Panc1 (cell line): ENCODE measurements at regions not wholly inside any gene's neighbourhood (a gene's known extent, or its start where the extent isn't known, plus 50 kb on each side); places are given as distances from the start of the nearest gene placed in this dataset.

ENCODE experiments used
- ATAC-seq: fragments of 200-7000 bp; cut with Tn5 transposase; 2 replicates; pipeline ENCODE4 v1.9.1; 2020; ENCODE audit warnings: mild to moderate bottlenecking, moderate library complexity
- BruUV-seq: library from RNA; stranded (reverse); fragments of 400-500 nt; replicated peaks from 2 replicates; lab custom pipeline; 2021; lab: Mats Ljungman, UMichigan
- CTCF ChIA-PET: fragments of 300-600 bp; sonication (Branson Sonifier 250); formaldehyde crosslinking; loops from one replicate; lab custom pipeline; 2022; ENCODE audit warnings: antibody characterized with exemption; lab: Charles Lee
- POLR2A ChIA-PET: fragments of 300-600 bp; sonication (Branson Sonifier 250); formaldehyde crosslinking; loops from one replicate; lab custom pipeline; 2022; ENCODE audit warnings: antibody characterized with exemption; lab: Charles Lee
- DNase-seq: peaks from one replicate; pipeline ENCODE4 v3.0.0-alpha.2; 2010; ENCODE audit warnings: low read depth, low spot score
- H3K27ac ChIP-seq: 2 replicates; pipeline ENCODE4 v1.5.1; 2011; ENCODE audit warnings: mild to moderate bottlenecking, low read length, inconsistent platforms
- H3K27me3 ChIP-seq: fragments of 200-500 bp; sonication (Bioruptor generic); 2 replicates; pipeline ENCODE4 v1.6.0; 2014; ENCODE audit warnings: low read length, inconsistent platforms; ENCODE audit not compliant: control insufficient read depth, insufficient read depth
- H3K36me3 ChIP-seq: fragments of 200-500 bp; sonication (Bioruptor generic); 2 replicates; pipeline ENCODE4 v1.5.1; 2014; ENCODE audit warnings: inconsistent platforms, mild to moderate bottlenecking, low read length, moderate library complexity; ENCODE audit not compliant: control insufficient read depth, insufficient read depth
- H3K4me1 ChIP-seq: 2 replicates; pipeline ENCODE4 v1.5.1; 2011; ENCODE audit warnings: inconsistent platforms, mild to moderate bottlenecking, low read length, moderate library complexity; ENCODE audit not compliant: control insufficient read depth, insufficient read depth
- H3K4me3 ChIP-seq, 2 experiments: 2 replicates each; pipeline ENCODE4 v1.5.1; 2011 to 2012; ENCODE audit warnings: low read depth in 2 of 2, low read length in 2 of 2, mild to moderate bottlenecking in 2 of 2, inconsistent platforms in 1 of 2, moderate library complexity in 1 of 2
- H3K9me3 ChIP-seq: fragments of 200-500 bp; sonication (Bioruptor generic); 2 replicates; pipeline ENCODE4 v1.5.1; 2014; ENCODE audit warnings: low read depth, mild to moderate bottlenecking, inconsistent platforms, low read length, moderate library complexity; ENCODE audit not compliant: control insufficient read depth, insufficient read depth
- CTCF ChIP-seq: fragments of 450-650 bp; IDR thresholded peaks from 2 replicates; pipeline ENCODE4 v1.5.1; 2017; ENCODE audit warnings: mild to moderate bottlenecking
- POLR2AphosphoS5 ChIP-seq: IDR thresholded peaks from 2 replicates; pipeline ENCODE4 v1.6.1; 2012; ENCODE audit warnings: mild to moderate bottlenecking, low read depth, low read length, moderate library complexity
- REST ChIP-seq, 2 experiments: IDR thresholded peaks; 2 replicates each; pipeline ENCODE4 v1.6.1; 2011 to 2012; ENCODE audit warnings: low read depth in 2 of 2, control low read depth in 1 of 2, low read length in 1 of 2, mild to moderate bottlenecking in 1 of 2, moderate library complexity in 1 of 2; ENCODE audit not compliant: insufficient read depth in 1 of 2
- SIN3A ChIP-seq: IDR thresholded peaks from 2 replicates; pipeline ENCODE4 v1.6.1; 2012; ENCODE audit warnings: low read depth, mild to moderate bottlenecking, low read length, moderate library complexity, borderline replicate concordance; ENCODE audit not compliant: insufficient read depth
- TCF7L2 ChIP-seq: IDR thresholded peaks from 2 replicates; pipeline ENCODE4 v1.6.1; 2011; ENCODE audit warnings: mild to moderate bottlenecking, low read depth, low read length, inconsistent platforms
- in situ Hi-C: cut with HindIII; loops from 2 replicates; pipeline ENCODE4 v1.10.0; 2016; ENCODE audit warnings: low sequenced_read_pairs, low pct_unique_long_range_greater_than_20kb
- intact Hi-C: fragments of 100-400 bp; cut with micrococcal nuclease; formaldehyde crosslinking; loops from one replicate; pipeline ENCODE4 v1.10.0; 2022; ENCODE audit not compliant: unreplicated experiment

- no TSS peak for BruUV-seq
- no peaks in the 10 kb centered on the region for H3K36me3 ChIP-seq
- ChIA-PET POLR2A (no interaction called here), CTCF (no interaction called here)
- no peaks in the 10 kb centered on the region for H3K4me1 ChIP-seq
- H3K4me3 ChIP-seq, result no peak overlapping the region
- intact Hi-C loops, result no loop called here
- no peak overlapping the region for H3K27ac ChIP-seq
- ATAC-seq (no peak), DNase-seq (no peak)
- TF ChIP-seq TCF7L2 (no peak), CTCF (no peak), POLR2AphosphoS5 (no peak), REST (IDR thresholded peaks at IDR 0.05; ENCODE audit: insufficient read depth in 1 of 2, low read depth in 2 of 2, low read length in 1 of 2) (no peak), SIN3A (no peak)
- H3K27me3 ChIP-seq, result no peaks in the 10 kb centered on the region; the same call in 1 of the 2 replicates
- no peaks in the 10 kb centered on the region for H3K9me3 ChIP-seq
- in situ Hi-C loops, result no loop called here
These were observed 178.1 kb upstream of the PIEZO2 start for GRCh38 chr18:11327391-11328009.

GRCh38 chr18:11324956-11325882 is 175.8 kb upstream of the PIEZO2 start:
- H3K4me1 ChIP-seq, result no peaks in the 10 kb centered on the region
- DNase-seq (no peak), ATAC-seq (no peak)
- intact Hi-C loops, result no loop called here
- TF ChIP-seq CTCF (no peak), POLR2AphosphoS5 (no peak), SIN3A (no peak)
- no peak overlapping the region for H3K4me3 ChIP-seq
- in situ Hi-C loops, result no loop called here
- H3K27me3 ChIP-seq, result no peaks in the 10 kb centered on the region
- no peaks in the 10 kb centered on the region for H3K36me3 ChIP-seq
- H3K9me3 ChIP-seq, result no peaks in the 10 kb centered on the region
- ChIA-PET POLR2A (no interaction called here), CTCF (no interaction called here)
- no TSS peak for BruUV-seq
- no peak overlapping the region for H3K27ac ChIP-seq
